ENCODE measurements at regions not wholly inside any gene's neighbourhood (a gene's known extent, or its start where the extent isn't known, plus 50 kb on each side); places are given as distances from the start of the nearest gene placed in this dataset.

GRCh38 chr1:239811211-239811885 is 280.3 kb upstream of the FMN2 start:
- intact Hi-C loops (cut with micrococcal nuclease), result no loop called here
- CTCF ChIA-PET, result interaction anchor here (0.5 kb wide), 1 partner anchor 24 kb away, joined by 3 read pairs; no protein-coding TSS in a partner anchor
- H3K18ac ChIP-seq (ENCODE audit: low read depth, low read length), result no peak overlapping the region

More at GRCh38 chr1:239811211-239811885, 280.3 kb upstream of the FMN2 start:
- Histone ChIP-seq H3K27me3 (ENCODE audit: control insufficient read depth, insufficient read depth, low read length) (no peaks in the 10 kb centered on the region), H3K4me2 (ENCODE audit: low read depth, low read length) (no peak overlapping the region), H3K4ac (ENCODE audit: low read depth, low read length) (no peak overlapping the region), H3K79me1 (ENCODE audit: low read depth in 1 of 2, low read length in 2 of 2) (no peaks in the 10 kb centered on the region), H3K14ac (replicated peaks; ENCODE audit: low read depth, low read length) (no peak overlapping the region), H4K20me1 (ENCODE audit: insufficient read depth, low read length) (no peaks in the 10 kb centered on the region), H3K4me1 (ENCODE audit: control insufficient read depth, insufficient read depth, low read length) (no peaks in the 10 kb centered on the region), H3K56ac (ENCODE audit: extremely low read depth, insufficient read depth, low read length) (no peak overlapping the region), H2AFZ (replicated peaks; ENCODE audit: low read length, poor library complexity) (no peak overlapping the region), H2AK5ac (ENCODE audit: low read depth, low read length) (no peak overlapping the region), H3K36me3 (ENCODE audit: control insufficient read depth, insufficient read depth, low read length) (no peaks in the 10 kb centered on the region), H3K9me3 (ENCODE audit: control insufficient read depth, insufficient read depth, low read length) (peaks cover 3% of the 10 kb centered on the region; the same call in 1 of the 2 replicates), H4K5ac (ENCODE audit: low read depth, low read length) (no peak overlapping the region), H4K8ac (ENCODE audit: low read depth in 2 of 2, low read length in 2 of 2) (no peak overlapping the region), H3K4me3 (ENCODE audit: insufficient read depth, low read depth, low read length) (no peak overlapping the region), H3K23ac (ENCODE audit: low read depth, low read length) (no peak overlapping the region), H3K9me1 (ENCODE audit: insufficient read depth, low read length) (no peaks in the 10 kb centered on the region), H2BK20ac (ENCODE audit: low read depth, low read length) (no peak overlapping the region), H2AK9ac (replicated peaks; ENCODE audit: low read depth, low read length, poor library complexity) (no peak overlapping the region), H2BK5ac (ENCODE audit: low read depth, low read length, poor library complexity, severe bottlenecking) (no peak overlapping the region), H4K91ac (ENCODE audit: insufficient read depth, low read depth, low read length) (no peak overlapping the region), H2BK15ac (ENCODE audit: low read depth, low read length) (no peak overlapping the region), H2BK120ac (ENCODE audit: low read depth, low read length) (no peak overlapping the region), H3K9ac (ENCODE audit: low read depth, low read length) (no peak overlapping the region), H3K27ac (ENCODE audit: insufficient read depth, low read length) (no peak overlapping the region)
- no peak for DNase-seq
- POLR2A ChIA-PET (ENCODE audit: unreplicated experiment), result no interaction called here
- no peak for ATAC-seq (ENCODE audit: low read depth)
- 47% methylated on average over 5 of the region's 7 CpGs; no CpG with 5 or more reads in 1 of the 2 experiments for WGBS, 2 experiments (ENCODE audit: extremely low coverage in 2 of 2, insufficient read length in 1 of 2)
- no TSS peak for BruUV-seq (replicated peaks)
- dilution Hi-C loops (cut with HindIII; ENCODE audit: low sequenced_read_pairs, unreplicated experiment) (no loop called here), in situ Hi-C loops (cut with MboI; ENCODE audit: low sequenced_read_pairs) (no loop called here)
- TF ChIP-seq MXI1 (IDR thresholded peaks at IDR 0.05; ENCODE audit: borderline replicate concordance, low read depth, low read length) (no peak), USF2 (IDR thresholded peaks at IDR 0.05; ENCODE audit: low read depth, low read length) (no peak), RCOR1 (IDR thresholded peaks at IDR 0.05; ENCODE audit: insufficient replicate concordance, low read length) (no peak), NFE2L2 (IDR thresholded peaks at IDR 0.05; ENCODE audit: low read depth, low read length) (no peak), MAZ (IDR thresholded peaks at IDR 0.05; ENCODE audit: borderline replicate concordance, low read depth, low read length) (no peak), MAFK (IDR thresholded peaks at IDR 0.05; ENCODE audit: low read depth, low read length) (no peak), POLR2A (IDR thresholded peaks at IDR 0.05; ENCODE audit: low read depth, low read length) (no peak), SMC3 (IDR thresholded peaks at IDR 0.05; ENCODE audit: low read depth, low read length) (no peak), ELK1 (IDR thresholded peaks at IDR 0.05; ENCODE audit: borderline replicate concordance, low read depth, low read length) (no peak), FOS (IDR thresholded peaks at IDR 0.05; ENCODE audit: low read depth, low read length) (no peak), RFX5 (IDR thresholded peaks at IDR 0.05; ENCODE audit: low read depth, low read length) (no peak), RAD21 (IDR thresholded peaks at IDR 0.05; ENCODE audit: low read length) (no peak), CEBPB (IDR thresholded peaks at IDR 0.05; ENCODE audit: low read depth, low read length) (no peak), CTCF (conservative IDR thresholded peaks at IDR 0.05; ENCODE audit: low read depth, low read length) (no peak), BHLHE40 (IDR thresholded peaks at IDR 0.05; ENCODE audit: low read depth, low read length) (no peak), CHD1 (IDR thresholded peaks at IDR 0.05; ENCODE audit: low read depth, low read length) (no peak)

Measured in IMR-90 (cell line).